ENCODE measurements at regions not wholly inside any gene's neighbourhood (a gene's known extent, or its start where the extent isn't known, plus 50 kb on each side); places are given as distances from the start of the nearest gene placed in this dataset.

GRCh38 chr2:204237416-204237815 is 300.9 kb downstream of the ICOS start:
- no peak for DNase-seq

DNA sequence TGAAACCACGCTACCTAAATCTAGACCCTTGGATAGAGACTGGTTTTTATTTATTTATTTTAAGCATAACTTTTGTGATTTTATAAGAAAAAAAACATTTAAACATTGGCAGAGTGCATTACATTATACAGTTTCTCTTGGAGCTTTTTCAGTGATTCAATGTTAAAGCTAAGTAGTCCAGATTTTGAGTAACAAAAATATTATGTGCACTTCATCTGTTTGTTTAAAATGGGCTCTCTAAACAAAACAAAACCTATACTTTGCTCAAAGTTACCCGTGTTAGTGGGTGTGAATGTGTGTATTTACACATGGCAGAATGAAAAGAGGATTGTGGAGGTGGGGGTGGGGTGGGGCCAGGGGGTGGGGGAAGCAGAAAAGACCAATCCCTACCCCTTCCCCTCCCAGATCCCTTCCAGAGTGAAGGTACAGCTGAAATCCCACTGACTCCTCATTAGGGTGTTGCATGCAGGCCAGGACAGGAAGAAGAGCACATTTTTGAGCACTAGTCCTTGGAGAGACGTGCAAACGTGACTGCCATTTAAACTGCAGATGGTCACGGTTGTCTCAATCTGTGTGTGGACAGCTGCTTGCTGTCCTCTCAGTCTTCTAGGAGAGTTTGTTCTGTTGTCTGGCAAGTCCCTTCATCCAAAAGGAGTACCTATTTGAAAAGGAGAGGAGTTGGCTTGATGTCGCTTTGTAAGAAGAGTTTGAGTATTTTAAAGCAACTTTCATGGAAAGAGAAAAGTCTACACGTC is 303.0 kb downstream of the ICOS start:
- peak in 2 of 3 experiments; percentile 12 to 27 for DNase-seq

- DNase-seq = no peak
Measured at GRCh38 chr2:204240961-204241360, 304.3 kb upstream of the PARD3B start.

DNA sequence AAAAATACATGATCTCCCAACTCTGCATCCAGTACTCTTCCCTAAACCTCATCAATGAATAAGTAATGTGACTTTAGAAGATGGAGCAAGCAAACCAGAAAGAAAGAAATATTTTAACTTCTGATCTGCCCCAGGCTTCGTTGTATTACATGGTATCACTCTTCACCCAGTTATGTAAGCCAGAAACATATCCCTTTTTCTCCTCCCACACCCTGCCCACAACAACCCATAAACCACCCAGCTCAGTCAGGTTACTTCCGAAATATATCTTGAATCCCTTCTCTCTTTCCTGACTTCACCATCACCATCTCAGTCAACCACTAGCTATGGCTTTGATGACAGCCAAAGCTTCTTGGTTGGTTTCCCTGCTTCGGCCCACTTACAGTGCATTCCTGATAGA is 295.8 kb upstream of the PARD3B start:
- no peak for DNase-seq

- no peak for DNase-seq
Measured at GRCh38 chr2:204250692-204251091, 294.6 kb upstream of the PARD3B start.

DNA sequence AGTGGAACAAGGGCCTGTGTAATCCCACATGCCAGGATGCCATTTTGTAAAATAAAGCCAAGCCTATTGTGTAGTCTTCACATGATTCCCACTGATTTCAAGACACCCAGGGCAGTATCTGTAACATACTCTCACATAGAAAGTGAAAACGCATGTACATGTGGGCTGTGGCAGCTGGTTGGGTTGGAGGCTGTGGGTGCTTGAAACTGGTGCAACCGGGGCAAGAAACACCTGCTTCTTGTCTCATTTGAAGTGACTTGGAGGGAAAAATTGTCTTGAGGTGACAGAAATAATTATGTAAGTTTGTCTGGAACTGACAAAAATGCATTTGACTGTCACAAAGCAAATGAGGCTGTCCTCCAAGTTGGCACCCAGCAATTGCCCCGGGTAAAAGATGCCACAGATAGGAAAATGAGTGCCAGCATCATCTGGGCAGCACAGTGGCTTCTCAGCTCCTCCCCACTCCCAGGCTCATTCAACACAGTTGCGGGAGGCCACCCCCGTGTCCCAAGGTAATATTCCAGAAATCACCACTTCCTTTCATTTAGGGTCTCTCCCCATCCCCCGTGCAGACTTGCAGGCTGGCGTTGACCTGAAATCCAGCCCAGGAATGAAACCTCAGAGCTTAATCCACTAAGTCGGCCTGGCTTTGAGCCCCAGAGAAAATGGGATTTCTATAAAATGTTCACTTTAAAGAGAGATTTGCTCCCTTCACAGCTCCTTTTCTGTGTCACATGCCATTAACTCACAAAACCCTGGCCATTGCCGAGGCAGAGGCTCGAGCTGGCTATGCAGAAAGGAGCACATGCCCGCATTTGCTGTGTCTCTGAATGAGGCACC is 293.9 kb upstream of the PARD3B start:
- no peak for DNase-seq

- no peak for DNase-seq
Measured at GRCh38 chr2:204251998-204252376, 293.3 kb upstream of the PARD3B start.

DNA sequence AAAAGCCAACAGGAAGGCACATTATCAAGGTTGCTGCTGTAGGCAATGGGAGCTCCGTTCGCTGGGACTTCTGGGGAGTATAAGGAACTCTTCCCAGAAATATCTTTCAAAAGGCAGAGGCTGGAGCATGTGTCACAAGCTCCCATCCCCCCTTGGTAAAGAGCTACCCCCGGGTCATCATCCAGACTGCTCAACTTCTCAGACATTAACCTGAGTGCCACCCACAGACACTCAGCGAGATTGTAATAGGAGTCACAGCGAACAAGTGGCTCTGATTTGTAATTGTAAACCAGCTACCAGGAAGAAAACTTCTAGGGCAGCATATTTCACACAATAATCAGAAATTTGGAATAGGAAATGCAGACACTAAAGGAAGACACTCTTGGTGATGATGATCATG is 290.2 kb upstream of the PARD3B start:
- DNase-seq = peak in 2 of 3 experiments; percentile 25 to 29

- peak in 2 of 3 experiments; percentile 9 to 29 for DNase-seq
Measured at GRCh38 chr2:204255526-204255925, 289.7 kb upstream of the PARD3B start.

DNA sequence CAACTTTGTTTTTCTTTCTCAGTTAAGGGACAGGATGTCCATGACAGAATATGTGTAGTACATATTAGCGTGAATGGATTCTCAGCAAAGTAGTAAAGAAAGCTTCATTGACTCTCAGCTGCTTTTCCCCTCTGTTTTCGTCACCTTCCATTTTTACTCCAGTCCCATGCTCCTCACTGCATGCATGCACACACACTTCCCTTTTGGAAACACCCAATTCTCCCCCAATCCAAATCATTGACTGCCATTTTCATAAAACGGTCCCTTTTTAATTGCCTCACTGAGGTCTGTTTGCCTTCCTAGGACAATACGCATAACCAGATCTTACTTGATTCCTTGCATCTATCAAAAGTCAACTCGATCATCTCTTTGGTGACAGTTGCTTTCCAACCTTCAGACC is 287.5 kb upstream of the PARD3B start:
- DNase-seq = no peak

DNA sequence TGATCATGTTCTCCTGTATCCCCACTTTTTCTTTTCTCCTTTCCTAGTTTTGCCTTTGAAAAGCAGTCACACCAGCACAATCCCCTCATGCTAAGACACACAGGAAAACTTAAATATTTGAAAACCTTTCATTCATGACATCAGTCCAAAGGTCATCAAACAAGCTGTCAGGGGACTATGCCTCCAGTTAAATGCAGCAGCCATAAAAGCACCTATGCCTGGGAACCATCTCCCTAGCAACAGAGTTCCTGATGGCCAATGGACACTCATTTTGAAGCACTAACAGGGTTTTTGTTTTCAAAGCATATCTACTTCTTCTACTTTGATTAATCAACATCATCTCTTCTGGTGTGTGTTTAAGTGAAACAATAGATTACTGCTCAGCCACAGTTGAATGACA is 286.4 kb upstream of the PARD3B start:
- peak in 2 of 3 experiments; percentile 15 to 65 for DNase-seq

DNA sequence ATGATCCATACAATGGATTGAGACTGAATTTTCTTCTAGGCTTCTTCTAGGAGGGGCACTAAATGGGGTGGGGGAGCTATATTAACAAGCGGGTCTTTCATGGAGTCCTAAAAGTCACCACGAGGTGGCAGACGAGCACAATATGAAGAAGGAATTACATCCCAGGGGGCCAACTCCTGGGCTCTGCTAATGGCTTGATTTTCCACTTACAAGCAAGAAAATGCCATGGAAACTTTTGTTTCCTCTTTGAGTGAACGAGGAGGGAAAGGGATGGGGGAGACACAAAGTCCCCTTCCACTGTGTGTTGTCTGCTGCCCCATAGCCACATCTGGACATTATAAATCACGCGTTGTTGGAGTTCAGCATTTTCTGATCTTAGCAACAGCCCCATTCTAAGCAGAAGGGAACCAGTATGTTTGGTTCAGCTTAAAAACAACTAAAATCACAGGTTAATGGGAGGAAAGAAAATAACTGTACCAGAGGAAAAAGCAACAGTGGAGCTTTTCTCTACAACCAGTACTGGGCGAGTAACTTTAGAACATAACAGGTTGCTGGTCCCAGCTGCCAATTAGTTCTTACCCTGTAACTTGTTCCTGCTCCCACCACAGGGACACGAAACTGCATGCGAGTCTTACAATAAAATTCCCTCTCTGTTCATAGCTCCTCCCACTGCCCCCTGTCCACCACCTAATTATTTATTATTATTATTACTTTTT is 285.0 kb upstream of the PARD3B start:
- DNase-seq = peak; percentile 64 to 92 (median 77)

DNA sequence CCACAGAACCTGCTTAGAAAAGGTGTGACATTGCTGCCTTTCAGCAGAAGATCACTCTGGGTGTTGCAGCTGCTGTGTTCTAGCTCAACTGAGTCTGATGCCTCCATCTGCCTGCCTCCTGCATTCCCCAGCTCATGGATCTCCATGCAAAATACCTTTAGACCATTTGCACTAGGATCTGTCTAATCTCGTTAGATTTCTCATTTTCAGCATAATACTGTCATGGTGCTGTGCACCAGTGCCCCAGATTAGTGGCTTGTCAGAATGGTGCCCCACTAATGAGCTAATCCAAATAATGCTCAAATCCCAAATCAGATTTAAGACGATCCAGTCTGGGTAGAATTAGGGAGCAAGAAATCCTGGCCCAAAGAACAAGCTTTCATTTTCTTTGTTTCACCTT is 284.4 kb upstream of the PARD3B start:
- DNase-seq = no peak

- DNase-seq = peak in 1 of 3 experiments; percentile 16
Measured at GRCh38 chr2:204261846-204262245, 283.4 kb upstream of the PARD3B start.

GRCh38 chr2:204264085-204264553 is 281.2 kb upstream of the PARD3B start:
- DNase-seq = peak in 2 of 3 experiments; percentile 87 to 97

DNA sequence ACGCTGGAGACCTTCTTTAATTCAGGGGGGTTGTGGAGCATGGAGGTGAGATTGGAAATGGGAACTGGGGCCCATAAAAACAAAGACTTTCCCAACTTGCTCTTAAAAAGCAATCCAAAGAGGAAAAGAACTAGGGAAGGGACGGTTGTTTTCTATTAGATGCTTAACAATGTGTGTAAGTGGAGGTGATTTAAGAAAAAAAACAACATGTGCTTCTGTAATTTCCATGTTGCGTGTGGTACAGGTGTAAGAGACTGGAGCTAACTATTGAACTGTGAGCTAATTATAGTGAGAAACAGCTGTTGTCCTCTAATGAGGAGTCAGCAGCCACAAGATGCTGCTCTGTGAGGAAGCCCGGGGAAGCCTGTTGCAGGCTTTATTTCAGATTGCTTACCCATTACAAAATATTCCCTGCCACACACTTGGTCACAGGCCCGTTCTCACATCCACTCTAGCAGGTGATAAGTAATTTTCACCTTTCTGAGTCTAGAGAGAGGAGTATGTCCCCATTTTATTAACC is 280.6 kb upstream of the PARD3B start:
- peak in 2 of 3 experiments; percentile 81 to 94 for DNase-seq

DNA sequence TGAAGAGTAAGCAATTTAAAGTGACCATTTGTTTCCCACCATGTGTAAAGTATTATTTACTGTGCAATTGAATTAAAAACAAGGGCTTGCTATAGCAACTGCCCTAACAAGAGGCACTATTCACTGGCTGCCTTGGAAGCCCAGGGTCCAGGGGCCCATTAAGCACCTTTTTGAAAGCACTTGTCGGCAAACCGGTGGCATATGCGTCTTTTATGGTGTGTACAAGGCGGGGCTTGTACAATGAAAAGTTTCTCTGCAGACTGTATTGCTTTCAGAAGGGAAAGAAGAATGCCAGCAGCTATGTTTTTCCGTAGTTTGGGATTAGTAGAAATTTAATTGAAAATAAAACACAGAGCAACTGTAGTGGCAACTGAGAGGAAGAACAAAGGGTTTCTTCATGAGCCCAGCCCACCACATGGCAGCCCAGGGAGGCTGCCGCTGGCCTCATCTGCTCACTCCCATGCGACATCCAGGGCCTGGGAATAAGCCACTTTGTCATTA is 279.5 kb upstream of the PARD3B start:
- DNase-seq = peak; percentile 82 to 97 (median 90)

DNA sequence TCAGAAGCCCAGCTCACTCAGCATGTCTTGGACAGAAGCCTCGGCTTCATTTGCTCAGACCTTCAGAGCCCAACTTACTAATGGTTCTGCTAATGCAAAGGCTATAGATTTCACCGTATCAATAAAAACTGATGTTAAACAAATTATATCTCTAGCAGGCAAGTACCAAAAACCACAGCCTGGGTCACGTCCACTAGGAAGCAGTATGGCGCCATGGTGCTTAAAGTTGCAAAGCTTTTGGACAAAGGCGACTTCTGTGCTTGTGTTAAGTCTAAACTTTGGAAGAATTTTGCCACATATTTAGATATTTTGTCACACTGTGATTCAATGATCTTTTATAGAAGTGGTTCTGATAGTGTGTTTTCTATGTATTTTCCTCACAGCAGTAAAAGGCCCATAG is 276.8 kb upstream of the PARD3B start:
- peak in 1 of 3 experiments; percentile 16 for DNase-seq

DNA sequence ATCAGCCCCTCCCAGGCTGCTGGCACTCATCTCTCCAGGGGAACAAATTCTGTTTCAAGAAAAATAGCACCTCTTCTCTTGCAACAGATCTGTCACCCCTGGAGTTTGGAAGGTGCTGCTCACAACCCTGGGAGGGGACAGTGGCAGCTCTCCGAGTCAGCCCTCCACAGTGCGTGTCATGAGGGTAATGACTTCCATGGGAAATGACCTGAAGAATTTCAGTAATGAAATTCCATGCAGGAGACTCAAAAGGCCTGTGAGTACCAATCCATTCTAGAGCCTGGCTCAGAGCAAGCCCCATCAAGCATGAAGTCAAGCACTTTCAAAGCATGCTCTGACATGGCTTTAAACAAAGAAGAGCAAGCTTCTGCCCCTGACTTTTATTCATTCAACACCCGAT is 276.3 kb upstream of the PARD3B start:
- DNase-seq = peak in 1 of 3 experiments; percentile 37

GRCh38 chr2:204272089-204272488 is 273.2 kb upstream of the PARD3B start:
- no peak for DNase-seq

- no peak for DNase-seq
Measured at GRCh38 chr2:204272610-204273287, 272.5 kb upstream of the PARD3B start.

GRCh38 chr2:204274429-204274828 is 270.8 kb upstream of the PARD3B start:
- no peak for DNase-seq

Measured in NCI-H1417 (cell line).